GM12878 (cell line): ENCODE measurements at regions not wholly inside any gene's neighbourhood (a gene's known extent, or its start where the extent isn't known, plus 50 kb on each side); places are given as distances from the start of the nearest gene placed in this dataset.

Source experiments
- ATAC-seq: fragments of 200-7000 bp; cut with Tn5 transposase; 3 replicates; pipeline ENCODE4 v1.9.1; 2020; ENCODE audit warnings: mild to moderate bottlenecking, moderate library complexity
- BruUV-seq: library from RNA; stranded (reverse); fragments of 400-500 nt; replicated peaks from 2 replicates; lab custom pipeline; 2021; lab: Mats Ljungman, UMichigan
- CTCF ChIA-PET: fragments of 300-600 bp; sonication (Branson Sonifier 250); formaldehyde crosslinking; extraction: SDS; loops from one replicate; lab custom pipeline; 2021; ENCODE audit warnings: inconsistent platforms; lab: Yijun Ruan, JAX
- POLR2A ChIA-PET: fragments of 350-600 bp; formaldehyde crosslinking; extraction: SDS; loops from one replicate; lab custom pipeline; 2021; ENCODE audit warnings: inconsistent platforms; lab: Charles Lee
- RAD21 ChIA-PET: fragments of 300-600 bp; sonication (Branson Sonifier 250); formaldehyde crosslinking; loops from one replicate; lab custom pipeline; 2023; ENCODE audit warnings: antibody characterized with exemption; ENCODE audit not compliant: unreplicated experiment; lab: Charles Lee
- SMC1A ChIA-PET: fragments of 300-600 bp; sonication (Branson Sonifier 250); formaldehyde crosslinking; loops from one replicate; lab custom pipeline; 2023; ENCODE audit not compliant: unreplicated experiment, uncharacterized antibody; lab: Charles Lee
- DNase-seq: peaks from one replicate; pipeline ENCODE4 v3.0.0-alpha.2; 2011; ENCODE audit warnings: low read depth, low spot score
- FAIRE-seq: peaks from 3 replicates; lab custom pipeline; 2011; peaks lifted over from hg19 to GRCh38; lab: Jason Lieb, UNC
- H2AFZ ChIP-seq: 2 replicates; pipeline ENCODE4 v1.6.0; 2011; ENCODE audit warnings: low read depth, low read length, control low read depth; ENCODE audit not compliant: control insufficient read depth
- H3K27ac ChIP-seq: 2 replicates; pipeline ENCODE4 v1.5.1; 2011; ENCODE audit warnings: control low read depth; ENCODE audit not compliant: control insufficient read depth, insufficient read depth
- H3K27me3 ChIP-seq, 2 experiments: replicated peaks in 1 of 2; 2 replicates each; pipeline versions ENCODE4 v1.6.0 to v1.6.1; 2011; ENCODE audit warnings: low read length in 1 of 2; ENCODE audit not compliant: control insufficient read depth in 2 of 2, insufficient read depth in 2 of 2
- H3K36me3 ChIP-seq, 2 experiments: 2 replicates each; pipeline ENCODE4 v1.5.1; 2011; ENCODE audit warnings: low read length in 1 of 2; ENCODE audit not compliant: control insufficient read depth in 2 of 2, insufficient read depth in 2 of 2
- H3K4me1 ChIP-seq: 2 replicates; pipeline ENCODE4 v1.6.1; 2011; ENCODE audit warnings: mild to moderate bottlenecking, low read length, moderate library complexity, mixed read lengths; ENCODE audit not compliant: control insufficient read depth, insufficient read depth
- H3K4me2 ChIP-seq: 2 replicates; pipeline ENCODE4 v1.6.0; 2011; ENCODE audit warnings: control low read depth; ENCODE audit not compliant: control insufficient read depth, insufficient read depth
- H3K4me3 ChIP-seq: fragments of 200-600 bp; sonication (generic); 2 replicates; pipeline ENCODE4 v1.5.1; 2016
- H3K79me2 ChIP-seq: 2 replicates; pipeline ENCODE4 v1.6.0; 2011; ENCODE audit warnings: low read length; ENCODE audit not compliant: control insufficient read depth, insufficient read depth
- H3K9ac ChIP-seq: 2 replicates; pipeline ENCODE4 v1.8.0; 2011; ENCODE audit warnings: low read length, control low read depth, mixed read lengths; ENCODE audit not compliant: control insufficient read depth, insufficient read depth
- H3K9me3 ChIP-seq: replicated peaks from 3 replicates; pipeline ENCODE4 v1.5.1; 2011; ENCODE audit warnings: mild to moderate bottlenecking, low read length; ENCODE audit not compliant: control insufficient read depth, insufficient read depth
- H4K20me1 ChIP-seq: 2 replicates; pipeline ENCODE4 v1.6.0; 2011; ENCODE audit not compliant: control insufficient read depth, insufficient read depth
- CBX3 ChIP-seq: fragments of 200-600 bp; sonication (generic); IDR thresholded peaks from 2 replicates; pipeline ENCODE4 v1.6.1; 2016; ENCODE audit warnings: low read depth, borderline replicate concordance
- FOXK2 ChIP-seq: fragments of 450-650 bp; IDR thresholded peaks from 2 replicates; pipeline ENCODE4 v1.6.1; 2017; ENCODE audit warnings: mild to moderate bottlenecking, moderate library complexity
- HDAC2 ChIP-seq: fragments of 200-600 bp; sonication (generic); IDR thresholded peaks from 2 replicates; pipeline ENCODE4 v1.6.1; 2017
- IRF4 ChIP-seq: IDR thresholded peaks from 2 replicates; pipeline ENCODE4 v1.6.1; 2011; ENCODE audit warnings: low read depth, low read length
- MXI1 ChIP-seq: fragments of 150-350 bp; IDR thresholded peaks from 2 replicates; pipeline ENCODE4 v1.6.1; 2011; ENCODE audit warnings: low read depth, mild to moderate bottlenecking, inconsistent platforms, low read length, improper control_type of control experiment
- MYC ChIP-seq: IDR thresholded peaks from 2 replicates; pipeline ENCODE4 v1.6.1; 2011; ENCODE audit warnings: mild to moderate bottlenecking, low read length, moderate library complexity, inconsistent platforms; ENCODE audit not compliant: insufficient read depth, insufficient replicate concordance, insufficient read length, severe bottlenecking
- NBN ChIP-seq: fragments of 450-650 bp; IDR thresholded peaks from 2 replicates; pipeline ENCODE4 v1.6.1; 2016
- RAD21 ChIP-seq: IDR thresholded peaks from 2 replicates; pipeline ENCODE4 v1.6.1; 2011; ENCODE audit warnings: mild to moderate bottlenecking, low read depth, low read length, moderate library complexity; ENCODE audit not compliant: insufficient read depth
- SMARCA5 ChIP-seq: fragments of 450-650 bp; IDR thresholded peaks from 2 replicates; pipeline ENCODE4 v1.6.1; 2017; ENCODE audit warnings: mild to moderate bottlenecking
- SPI1 ChIP-seq: IDR thresholded peaks from 2 replicates; pipeline ENCODE4 v1.6.1; 2011; ENCODE audit warnings: low read depth, mild to moderate bottlenecking, low read length, moderate library complexity, borderline replicate concordance; ENCODE audit not compliant: insufficient read depth
- USF2 ChIP-seq: IDR thresholded peaks from 2 replicates; pipeline ENCODE4 v1.6.1; 2011; ENCODE audit warnings: low read depth, low read length, improper control_type of control experiment, borderline replicate concordance
- ZBTB33 ChIP-seq: fragments of 450-650 bp; IDR thresholded peaks from 2 replicates; pipeline ENCODE4 v1.6.1; 2017; ENCODE audit warnings: mild to moderate bottlenecking
- ZBTB4 ChIP-seq: fragments of 450-650 bp; formaldehyde crosslinking; IDR thresholded peaks from 2 replicates; pipeline ENCODE4 v1.4.0; 2022; ENCODE audit warnings: mild to moderate bottlenecking, moderate library complexity
- WGBS: methylation state at CpG from one replicate; pipeline ENCODE4 v1.1.6; 2016; ENCODE audit warnings: low lambda C conversion rate; ENCODE audit not compliant: insufficient replicate concordance, insufficient coverage; ENCODE audit errors: missing lambda C conversion rate; 5-methylcytosine and 5-hydroxymethylcytosine counted together
- in situ Hi-C: fragments of 300-500 bp; cut with MboI; formaldehyde crosslinking; loops from 9 replicates; pipeline ENCODE4 v1.14.3; 2018; ENCODE audit warnings: mixed read lengths
- intact Hi-C: fragments of 100-400 bp; cut with micrococcal nuclease; formaldehyde crosslinking; loops from one replicate; pipeline ENCODE4 v1.14.2; 2022; ENCODE audit not compliant: unreplicated experiment
- TF ChIP-seq, protein P1 (sequence below), 3 experiments: IDR thresholded peaks in 2 of 3; conservative IDR thresholded peaks in 1 of 3; 2 replicates each; pipeline ENCODE4 v1.5.1; 2011; ENCODE audit warnings: low read depth in 3 of 3, low read length in 3 of 3, mild to moderate bottlenecking in 3 of 3, control low read depth in 2 of 3, moderate library complexity in 2 of 3, inconsistent platforms in 1 of 3, mixed read lengths in 1 of 3; ENCODE audit not compliant: control insufficient read depth in 2 of 3, insufficient read depth in 1 of 3; ENCODE audit errors: extremely low read depth in 1 of 3
- TF ChIP-seq, protein P2 (sequence below): fragments of 450-650 bp; IDR thresholded peaks from 2 replicates; pipeline ENCODE4 v1.6.1; 2014; ENCODE audit warnings: mild to moderate bottlenecking

DNA sequence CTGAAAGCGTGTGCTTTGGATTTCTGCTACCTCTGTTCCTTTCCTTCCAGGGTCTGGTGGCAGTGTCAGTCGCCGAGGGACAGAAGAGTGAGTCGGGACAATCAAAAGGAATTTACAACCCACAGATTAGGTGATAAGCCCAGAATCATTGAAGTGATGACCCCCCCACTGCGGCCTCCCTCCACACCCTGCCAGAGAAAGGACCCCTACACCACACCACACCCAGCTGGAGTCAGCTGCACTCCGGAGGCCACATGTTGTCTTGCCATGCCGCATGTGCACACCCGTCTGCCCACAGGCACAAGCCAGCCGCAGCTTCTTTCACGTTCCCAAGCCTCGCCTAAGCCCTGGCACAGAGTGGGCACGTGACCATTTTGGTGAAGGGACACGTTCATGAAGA lies 366.8 kb upstream of the SALL3 start (continued):
- TF ChIP-seq SPI1 (no peak), NBN (no peak), RAD21 (no peak), CBX3 (no peak)

DNA sequence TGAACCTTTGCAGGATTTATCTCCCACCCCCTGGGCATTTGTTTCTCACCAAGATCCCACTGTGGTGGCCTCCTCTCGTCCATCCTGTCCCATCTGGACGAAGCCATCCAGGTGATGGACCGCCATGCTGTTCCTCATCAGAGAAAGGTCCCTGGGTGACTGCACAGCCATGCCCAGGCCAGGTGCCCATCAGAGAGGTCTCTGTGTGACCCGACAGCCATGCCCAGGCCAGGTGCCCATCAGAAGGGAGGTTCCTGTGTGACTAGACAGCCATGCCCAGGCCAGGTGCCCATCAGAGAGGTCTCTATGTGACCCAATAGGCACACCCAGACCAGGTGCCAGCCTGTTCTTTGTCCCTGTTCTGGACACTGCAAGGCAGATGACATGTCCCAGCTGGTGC lies 360.9 kb upstream of the SALL3 start:
- Histone ChIP-seq H3K27ac (no peak overlapping the region), H3K4me3 (no peak overlapping the region), H3K4me2 (no peak overlapping the region), H3K36me3 (no peaks in the 10 kb centered on the region), H3K79me2 (no peaks in the 10 kb centered on the region), H2AFZ (no peak overlapping the region), H3K4me1 (no peaks in the 10 kb centered on the region), H3K9ac (no peak overlapping the region), H4K20me1 (no peaks in the 10 kb centered on the region), H3K9me3 (no peaks in the 10 kb centered on the region; the same call in 2 of the 3 replicates), H3K27me3 (no peaks in the 10 kb centered on the region)
- FAIRE-seq (no peak), DNase-seq (no peak), ATAC-seq (no peak)
- in situ Hi-C loops, result no loop called here
- ChIA-PET POLR2A (no interaction called here), RAD21 (no interaction called here), SMC1A (no interaction called here), CTCF (interaction anchor here (0.9 kb wide), 1 partner anchor 306 kb away, joined by 3 read pairs; no protein-coding TSS in a partner anchor)
- no TSS peak for BruUV-seq
- intact Hi-C loops, result no loop called here
- WGBS, result 28% methylated on average over 4 of the region's 4 CpGs
- TF ChIP-seq ZBTB4 (CRISPR knock-in tag) (no peak), FOXK2 (no peak), MYC (no peak), HDAC2 (no peak), MXI1 (no peak), SMARCA5 (no peak), IRF4 (no peak), USF2 (no peak), ZBTB33 (no peak)
- TF ChIP-seq, protein P1, sequence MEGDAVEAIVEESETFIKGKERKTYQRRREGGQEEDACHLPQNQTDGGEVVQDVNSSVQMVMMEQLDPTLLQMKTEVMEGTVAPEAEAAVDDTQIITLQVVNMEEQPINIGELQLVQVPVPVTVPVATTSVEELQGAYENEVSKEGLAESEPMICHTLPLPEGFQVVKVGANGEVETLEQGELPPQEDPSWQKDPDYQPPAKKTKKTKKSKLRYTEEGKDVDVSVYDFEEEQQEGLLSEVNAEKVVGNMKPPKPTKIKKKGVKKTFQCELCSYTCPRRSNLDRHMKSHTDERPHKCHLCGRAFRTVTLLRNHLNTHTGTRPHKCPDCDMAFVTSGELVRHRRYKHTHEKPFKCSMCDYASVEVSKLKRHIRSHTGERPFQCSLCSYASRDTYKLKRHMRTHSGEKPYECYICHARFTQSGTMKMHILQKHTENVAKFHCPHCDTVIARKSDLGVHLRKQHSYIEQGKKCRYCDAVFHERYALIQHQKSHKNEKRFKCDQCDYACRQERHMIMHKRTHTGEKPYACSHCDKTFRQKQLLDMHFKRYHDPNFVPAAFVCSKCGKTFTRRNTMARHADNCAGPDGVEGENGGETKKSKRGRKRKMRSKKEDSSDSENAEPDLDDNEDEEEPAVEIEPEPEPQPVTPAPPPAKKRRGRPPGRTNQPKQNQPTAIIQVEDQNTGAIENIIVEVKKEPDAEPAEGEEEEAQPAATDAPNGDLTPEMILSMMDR (IDR thresholded peaks at IDR 0.05 in 2 of 3, conservative IDR thresholded peaks at IDR 0.05 in 1 of 3; ENCODE audit: control insufficient read depth in 2 of 3, extremely low read depth in 1 of 3, insufficient read depth in 1 of 3, low read depth in 3 of 3, low read length in 3 of 3), result no peak
- TF ChIP-seq, protein P2, sequence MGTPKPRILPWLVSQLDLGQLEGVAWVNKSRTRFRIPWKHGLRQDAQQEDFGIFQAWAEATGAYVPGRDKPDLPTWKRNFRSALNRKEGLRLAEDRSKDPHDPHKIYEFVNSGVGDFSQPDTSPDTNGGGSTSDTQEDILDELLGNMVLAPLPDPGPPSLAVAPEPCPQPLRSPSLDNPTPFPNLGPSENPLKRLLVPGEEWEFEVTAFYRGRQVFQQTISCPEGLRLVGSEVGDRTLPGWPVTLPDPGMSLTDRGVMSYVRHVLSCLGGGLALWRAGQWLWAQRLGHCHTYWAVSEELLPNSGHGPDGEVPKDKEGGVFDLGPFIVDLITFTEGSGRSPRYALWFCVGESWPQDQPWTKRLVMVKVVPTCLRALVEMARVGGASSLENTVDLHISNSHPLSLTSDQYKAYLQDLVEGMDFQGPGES, result no peak
